SK-N-MC (cell line): ENCODE measurements at regions not wholly inside any gene's neighbourhood (a gene's known extent, or its start where the extent isn't known, plus 50 kb on each side); places are given as distances from the start of the nearest gene placed in this dataset.
"Not testable (repeated sequence)": the region's sequence is repeated elsewhere in the genome, so short reads cannot be mapped to it uniquely, and the experiment has no call there.

Experiments used
- DNase-seq: peaks from one replicate; pipeline ENCODE4 v3.0.0-alpha.2; 2011; ENCODE audit warnings: low read depth, low spot score
- H3K27ac ChIP-seq: fragments of 200-600 bp; sonication (generic); 2 replicates; pipeline ENCODE4 v1.5.1; 2016; ENCODE audit warnings: mixed run types
- H3K36me3 ChIP-seq: fragments of 200-600 bp; sonication (generic); 2 replicates; pipeline ENCODE4 v1.6.1; 2017; ENCODE audit warnings: antibody characterized with exemption, low read length, mixed read lengths; ENCODE audit not compliant: insufficient read depth
- H3K4me3 ChIP-seq: fragments of 200-600 bp; sonication (generic); 2 replicates; pipeline ENCODE4 v1.5.1; 2016
- H3K9ac ChIP-seq: fragments of 200-600 bp; sonication (generic); 2 replicates; pipeline ENCODE4 v1.8.0; 2017; ENCODE audit warnings: mixed run types, mixed read lengths; ENCODE audit not compliant: insufficient read length
- H3K9me3 ChIP-seq: fragments of 200-600 bp; sonication (generic); 2 replicates; pipeline ENCODE4 v1.6.1; 2017; ENCODE audit warnings: low read depth, mild to moderate bottlenecking, antibody characterized with exemption, low read length, moderate library complexity, mixed read lengths
- EZH2 ChIP-seq: fragments of 200-600 bp; sonication (generic); IDR thresholded peaks from one replicate; pipeline ENCODE4 v1.6.1; 2017; ENCODE audit warnings: antibody characterized with exemption
- FOXP2 ChIP-seq: optimal IDR thresholded peaks from 2 replicates; pipeline ENCODE3; 2011; ENCODE audit warnings: mild to moderate bottlenecking, moderate library complexity; ENCODE audit not compliant: insufficient read depth; ENCODE audit errors: extremely low read length, control extremely low read depth
- POLR2AphosphoS5 ChIP-seq: IDR thresholded peaks from 2 replicates; pipeline ENCODE4 v1.6.1; 2012; ENCODE audit warnings: mild to moderate bottlenecking, low read depth, low read length, borderline replicate concordance

DNA sequence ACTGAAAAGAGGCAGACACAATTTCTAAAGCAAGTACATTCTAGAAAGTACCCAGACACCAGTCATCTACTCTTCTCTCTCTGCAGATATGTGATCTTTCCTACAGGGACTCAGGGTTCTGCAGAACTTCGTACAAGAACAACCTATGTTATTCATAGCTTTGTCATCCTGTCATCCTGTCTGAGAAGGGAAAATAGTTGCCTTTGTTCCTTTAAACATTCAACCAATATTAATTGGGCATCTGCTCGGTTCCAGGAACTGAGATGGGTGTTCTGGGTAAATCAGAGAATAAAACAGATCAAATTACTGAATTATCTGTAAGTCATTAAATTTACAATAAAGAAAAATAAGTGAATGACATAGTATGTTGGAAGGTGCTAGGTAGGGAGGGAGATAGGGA, 504.9 kb downstream of the MATN1 start:
- H3K4me3 ChIP-seq: no peak overlapping the region
- TF ChIP-seq POLR2AphosphoS5 (no peak), FOXP2 (no peak), EZH2 (no peak)
- no peaks in the 10 kb centered on the region for H3K36me3 ChIP-seq
- H3K9me3 ChIP-seq: no peaks in the 10 kb centered on the region
- DNase-seq: no peak
- H3K9ac ChIP-seq: no peak overlapping the region
- H3K27ac ChIP-seq: no peak overlapping the region

DNA sequence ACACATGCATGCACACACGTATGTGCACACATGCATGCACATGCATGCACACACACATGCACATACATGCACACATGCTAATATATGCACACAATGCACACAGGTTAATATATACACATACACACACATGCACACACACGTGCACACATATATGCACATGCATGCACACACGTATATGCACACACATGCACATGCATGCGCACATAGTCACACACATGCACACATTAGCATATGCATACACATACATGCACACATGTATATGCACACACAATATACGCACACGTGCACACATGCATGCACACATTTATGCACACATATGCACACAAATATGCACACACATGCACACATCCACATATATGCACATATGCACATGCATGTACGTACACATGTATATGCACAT, 506.8 kb downstream of the MATN1 start:
- no peak overlapping the region for H3K9ac ChIP-seq
- H3K27ac ChIP-seq: no peak overlapping the region
- no peak overlapping the region for H3K4me3 ChIP-seq
- H3K36me3 ChIP-seq: no peaks in the 10 kb centered on the region
- H3K9me3 ChIP-seq: no peaks in the 10 kb centered on the region
- no peak for TF ChIP-seq FOXP2
- no peak for TF ChIP-seq POLR2AphosphoS5
- no peak for TF ChIP-seq EZH2
- no peak for DNase-seq

DNA sequence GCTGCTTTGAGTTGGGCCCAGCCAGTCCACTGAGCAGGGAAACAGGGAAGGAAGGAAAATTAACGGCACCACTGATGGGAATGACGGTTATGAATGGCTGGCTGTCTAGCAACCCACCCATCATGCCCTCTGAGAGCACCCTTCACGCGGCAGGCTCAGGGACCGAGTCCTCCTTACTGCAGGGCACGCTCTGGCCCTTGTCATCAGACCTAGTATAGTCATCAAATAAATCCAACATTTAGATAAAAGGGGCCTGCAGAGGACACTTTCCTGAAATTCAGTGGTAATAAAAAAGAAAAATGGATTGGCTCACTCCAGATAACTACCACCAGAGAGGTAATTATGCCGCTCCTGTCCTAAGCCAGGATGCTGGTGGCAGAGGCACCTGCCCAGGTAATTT, 509.4 kb downstream of the MATN1 start:
- H3K9ac ChIP-seq: no peak overlapping the region
- H3K4me3 ChIP-seq: no peak overlapping the region
- no peaks in the 10 kb centered on the region for H3K36me3 ChIP-seq
- no peaks in the 10 kb centered on the region for H3K9me3 ChIP-seq
- TF ChIP-seq EZH2: no peak
- TF ChIP-seq FOXP2: no peak
- no peak for TF ChIP-seq POLR2AphosphoS5
- no peak overlapping the region for H3K27ac ChIP-seq
- no peak for DNase-seq

DNA sequence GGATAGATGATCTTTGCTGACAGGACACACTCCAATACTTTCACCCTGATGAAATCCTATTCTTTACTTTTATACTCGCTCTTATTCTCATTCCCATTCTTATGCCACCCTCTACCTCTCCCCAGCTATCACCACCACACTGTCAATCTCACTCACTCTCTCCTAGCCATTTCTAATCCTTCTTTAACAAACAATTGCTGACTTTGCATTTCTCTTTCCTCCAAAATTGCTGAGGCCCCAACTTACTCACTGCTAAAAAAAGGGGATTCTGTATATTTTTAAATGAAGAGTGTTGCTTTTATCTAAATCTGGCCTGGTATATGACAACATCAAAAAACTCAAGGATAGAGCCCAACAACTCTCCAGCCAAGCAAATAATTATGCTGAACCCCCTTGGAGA, 515.4 kb downstream of the MATN1 start:
- H3K9ac ChIP-seq, H3K9me3 ChIP-seq, H3K36me3 ChIP-seq, H3K27ac ChIP-seq, H3K4me3 ChIP-seq, DNase-seq: not testable (repeated sequence)

DNA sequence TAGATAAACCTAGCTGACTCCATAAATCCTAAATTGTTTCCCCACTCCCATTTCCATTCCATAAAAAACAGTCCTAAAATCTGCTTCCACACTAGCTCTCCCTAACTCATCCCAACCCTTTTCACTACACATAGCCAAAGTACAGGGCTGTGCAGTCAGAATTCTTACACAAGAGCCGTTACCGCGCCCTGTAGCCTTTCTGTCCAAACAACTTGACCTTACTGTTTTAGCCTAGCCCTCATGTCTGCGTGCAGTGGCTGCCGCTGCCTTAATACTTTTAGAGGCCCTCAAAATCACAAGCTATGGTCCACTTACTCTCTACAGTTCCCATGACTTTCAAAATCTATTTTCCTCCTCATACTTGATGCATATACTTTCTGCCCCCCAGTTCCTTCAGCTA, 516.8 kb downstream of the MATN1 start:
- not testable (repeated sequence) for DNase-seq, H3K27ac ChIP-seq, H3K36me3 ChIP-seq, H3K4me3 ChIP-seq, H3K9ac ChIP-seq, H3K9me3 ChIP-seq

DNA sequence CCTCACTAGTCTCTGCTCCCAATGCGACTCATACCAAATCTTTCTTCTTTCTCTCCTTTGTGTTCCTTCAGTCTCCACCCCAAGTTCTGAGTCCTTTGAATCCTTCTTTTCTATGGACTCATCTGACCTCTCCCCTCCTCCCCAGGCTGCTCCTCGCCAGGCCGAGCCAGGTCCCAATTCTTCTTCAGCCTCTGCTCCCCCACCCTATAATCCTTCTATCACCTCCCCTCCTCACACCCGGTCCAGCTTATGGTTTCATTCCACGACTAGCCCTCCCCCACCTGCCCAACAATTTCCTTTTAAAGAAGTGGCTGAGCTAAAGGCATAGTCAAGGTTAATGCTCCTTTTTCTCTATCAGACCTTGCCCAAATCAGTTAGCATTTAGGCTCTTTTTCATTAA, 518.5 kb downstream of the MATN1 start:
- not testable (repeated sequence) for H3K9ac ChIP-seq, H3K9me3 ChIP-seq, H3K27ac ChIP-seq, H3K4me3 ChIP-seq, H3K36me3 ChIP-seq, DNase-seq

DNA sequence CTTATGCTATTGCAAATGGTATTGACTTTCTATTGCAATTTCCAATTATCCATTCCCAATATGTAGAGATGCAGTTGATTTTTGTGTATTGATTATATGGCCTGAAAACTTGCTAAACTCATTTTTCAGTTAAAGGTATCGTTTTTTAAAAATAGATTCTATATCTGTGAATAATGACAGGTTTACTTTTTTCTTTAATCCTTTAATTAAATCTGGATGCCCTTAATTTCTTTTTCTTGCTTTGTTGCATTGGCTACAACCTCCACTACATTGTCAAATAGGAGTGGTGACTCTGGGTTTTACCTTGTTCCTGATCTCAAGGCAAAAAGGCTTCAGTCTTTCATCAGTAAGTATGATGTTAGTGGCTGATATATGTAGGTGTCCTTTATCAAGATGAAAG, 522.4 kb downstream of the MATN1 start:
- Histone ChIP-seq H3K36me3 (no peaks in the 10 kb centered on the region), H3K9me3 (no peaks in the 10 kb centered on the region), H3K4me3 (no peak overlapping the region), H3K27ac (no peak overlapping the region), H3K9ac (no peak overlapping the region)
- no peak for DNase-seq
- TF ChIP-seq POLR2AphosphoS5 (no peak), EZH2 (no peak), FOXP2 (no peak)

DNA sequence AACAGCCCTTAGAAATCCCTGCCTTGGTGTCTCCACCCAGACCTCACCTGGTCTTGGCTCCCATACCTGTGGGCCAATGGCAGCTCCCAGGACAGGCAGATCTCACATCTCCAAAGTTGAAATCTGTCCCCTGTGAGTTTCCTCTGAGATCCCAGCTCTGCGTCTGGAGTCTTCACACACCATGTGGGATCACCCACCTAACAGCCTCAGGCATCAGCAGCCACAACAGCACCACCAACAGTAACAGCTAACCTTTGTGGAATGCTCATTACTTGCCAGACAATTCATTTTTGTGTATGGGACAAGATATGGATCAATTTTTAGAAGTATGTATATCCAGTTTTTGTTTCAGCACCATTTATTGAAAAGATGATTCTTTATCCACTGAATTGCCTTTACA, 523.2 kb downstream of the MATN1 start:
- H3K9ac ChIP-seq: no peak overlapping the region
- no peak for DNase-seq

DNA sequence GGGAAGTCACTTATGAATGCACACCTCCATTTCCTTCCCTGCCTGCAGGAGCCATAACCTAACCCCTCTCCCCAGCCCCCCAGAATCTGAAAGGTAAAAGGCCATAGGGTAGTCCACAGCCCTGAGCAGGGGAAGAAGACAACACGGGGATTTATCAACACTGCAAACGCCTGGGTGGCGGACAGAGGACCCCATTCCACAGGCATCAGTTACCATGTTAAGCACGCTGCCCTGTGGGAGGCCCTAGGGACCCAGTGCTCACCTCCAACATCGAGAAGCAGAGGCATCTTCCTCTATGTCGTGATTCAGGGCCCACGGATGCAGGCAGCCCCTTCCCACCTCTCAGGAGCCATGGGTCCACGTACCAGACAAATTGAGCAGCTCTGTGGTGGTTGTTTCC, 523.8 kb downstream of the MATN1 start:
- no peak for DNase-seq

More for the DNA sequence above, 523.2 kb downstream of the MATN1 start:
- Histone ChIP-seq H3K4me3 (no peak overlapping the region), H3K9me3 (no peaks in the 10 kb centered on the region), H3K27ac (no peak overlapping the region), H3K36me3 (no peaks in the 10 kb centered on the region)
- TF ChIP-seq EZH2: no peak
- no peak for TF ChIP-seq FOXP2
- TF ChIP-seq POLR2AphosphoS5: no peak

DNA sequence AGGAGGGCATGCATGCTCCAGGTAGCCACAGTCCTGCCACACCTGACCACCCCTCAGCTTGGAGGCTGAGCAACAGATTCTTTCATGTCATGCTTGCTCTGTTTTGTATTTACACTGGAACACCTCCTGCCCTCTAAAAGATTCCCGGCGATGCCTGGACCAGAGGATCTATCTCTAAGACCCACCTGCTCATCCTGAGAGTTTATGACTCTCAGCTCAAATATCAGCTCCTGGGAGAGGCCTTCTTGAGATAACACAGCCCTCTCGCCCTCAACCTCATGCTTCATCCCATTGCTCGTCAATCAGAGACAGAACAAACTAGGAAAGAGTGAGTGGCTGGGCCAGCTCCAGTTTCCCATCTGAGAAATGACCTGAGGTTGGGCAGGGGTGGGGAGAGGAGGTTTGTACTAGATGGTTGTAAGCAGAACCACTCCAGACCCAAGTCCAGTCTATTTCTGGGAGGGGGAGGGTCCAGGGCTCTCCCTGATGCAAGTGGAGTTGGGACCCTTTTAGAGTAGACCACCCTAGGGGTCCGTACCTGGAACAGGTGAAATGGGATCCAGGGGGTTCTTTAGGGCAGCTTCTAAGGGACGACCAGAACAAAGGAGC, 524.5 kb downstream of the MATN1 start:
- Histone ChIP-seq H3K9ac (no peak overlapping the region), H3K36me3 (no peaks in the 10 kb centered on the region), H3K27ac (no peak overlapping the region), H3K4me3 (no peak overlapping the region), H3K9me3 (no peaks in the 10 kb centered on the region)
- TF ChIP-seq EZH2: no peak
- TF ChIP-seq POLR2AphosphoS5: no peak
- no peak for TF ChIP-seq FOXP2
- no peak for DNase-seq

More for the DNA sequence above, 523.8 kb downstream of the MATN1 start:
- no peaks in the 10 kb centered on the region for H3K36me3 ChIP-seq
- H3K9me3 ChIP-seq: no peaks in the 10 kb centered on the region
- no peak overlapping the region for H3K9ac ChIP-seq
- no peak for TF ChIP-seq FOXP2
- no peak for TF ChIP-seq EZH2
- no peak for TF ChIP-seq POLR2AphosphoS5
- no peak overlapping the region for H3K27ac ChIP-seq
- no peak overlapping the region for H3K4me3 ChIP-seq
